NCI-H2107 treated with DMSO at 0.1 percent for 48 hours (cell line): ENCODE measurements at regions not wholly inside any gene's neighbourhood (a gene's known extent, or its start where the extent isn't known, plus 50 kb on each side); places are given as distances from the start of the nearest gene placed in this dataset.
"Not testable (repeated sequence)": the region's sequence is repeated elsewhere in the genome, so short reads cannot be mapped to it uniquely, and the experiment has no call there.

ENCODE experiments used
- DNase-seq: peaks from one replicate; lab custom pipeline; 2025; ENCODE audit not compliant: unreplicated experiment; lab: John Stamatoyannopoulos, UW

GRCh38 chr13:80884056-80884785, 543.3 kb upstream of the SPRY2 start:
- DNase-seq: no peak

- no peak for DNase-seq
These were observed 542.6 kb upstream of the SPRY2 start for GRCh38 chr13:80883545-80883944.

- no peak for DNase-seq
These were observed 541.1 kb upstream of the SPRY2 start for GRCh38 chr13:80881942-80882445.

GRCh38 chr13:80881495-80881894, 540.6 kb upstream of the SPRY2 start:
- DNase-seq: no peak

DNA sequence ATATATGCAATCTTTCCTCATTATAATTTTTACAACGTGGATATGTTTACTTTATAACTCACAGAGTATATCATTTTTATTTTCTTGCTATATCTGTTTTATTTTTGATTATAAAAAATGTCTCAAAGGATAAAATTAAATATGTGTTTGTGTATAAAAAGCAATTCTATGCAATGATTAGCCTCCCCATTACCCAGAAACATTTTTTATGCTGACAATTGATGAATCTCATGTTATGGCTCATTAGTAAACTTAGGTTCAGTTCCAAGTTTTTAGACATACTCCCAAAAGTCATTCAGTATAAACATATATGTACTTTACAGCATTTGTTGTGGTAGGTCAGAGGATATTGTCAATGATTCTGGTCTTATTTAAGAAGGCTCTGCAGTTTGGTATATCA, 540.1 kb upstream of the SPRY2 start:
- no peak for DNase-seq

GRCh38 chr13:80877944-80878241, 537.0 kb upstream of the SPRY2 start:
- DNase-seq: no peak

GRCh38 chr13:80877209-80877943, 536.5 kb upstream of the SPRY2 start:
- no peak for DNase-seq

DNA sequence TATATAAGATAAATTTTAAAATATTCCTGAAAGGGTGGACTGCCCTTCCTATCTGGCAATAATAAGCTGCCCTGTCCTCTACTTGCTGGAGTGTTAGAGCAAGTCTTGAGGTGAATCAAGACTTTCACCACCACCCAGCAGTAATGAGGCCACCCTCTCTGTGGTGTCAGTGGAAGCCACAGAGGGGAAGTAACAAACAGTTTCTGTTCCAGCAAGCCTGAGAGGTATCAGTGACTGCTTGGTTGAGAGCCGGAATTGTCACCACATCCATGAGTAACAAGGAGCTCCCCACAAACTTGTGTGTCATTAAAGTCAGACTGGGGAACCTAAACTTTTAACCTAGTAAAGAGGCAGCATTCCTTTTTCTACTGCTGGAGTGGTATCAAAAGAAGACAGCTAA, 532.7 kb upstream of the SPRY2 start:
- DNase-seq: no peak

DNA sequence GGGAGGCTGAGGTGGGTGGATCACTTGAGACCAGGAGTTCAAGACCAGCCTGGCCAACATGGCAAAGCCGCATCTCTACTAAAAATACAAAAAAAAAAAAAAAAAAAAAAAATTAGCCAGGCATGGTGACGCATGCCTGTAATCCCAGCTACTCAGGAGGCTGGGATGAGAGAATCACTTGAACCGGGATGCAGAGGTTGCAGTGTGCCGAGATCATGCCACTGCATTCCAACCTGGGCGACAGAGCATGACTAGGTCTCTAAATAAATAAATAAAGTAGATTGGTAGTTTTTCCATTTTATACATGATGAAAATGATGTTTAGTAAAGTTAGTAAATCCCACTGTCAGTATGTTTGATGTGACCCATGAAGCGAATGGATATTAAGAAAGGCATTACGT, 531.0 kb upstream of the SPRY2 start:
- not testable (repeated sequence) for DNase-seq

DNA sequence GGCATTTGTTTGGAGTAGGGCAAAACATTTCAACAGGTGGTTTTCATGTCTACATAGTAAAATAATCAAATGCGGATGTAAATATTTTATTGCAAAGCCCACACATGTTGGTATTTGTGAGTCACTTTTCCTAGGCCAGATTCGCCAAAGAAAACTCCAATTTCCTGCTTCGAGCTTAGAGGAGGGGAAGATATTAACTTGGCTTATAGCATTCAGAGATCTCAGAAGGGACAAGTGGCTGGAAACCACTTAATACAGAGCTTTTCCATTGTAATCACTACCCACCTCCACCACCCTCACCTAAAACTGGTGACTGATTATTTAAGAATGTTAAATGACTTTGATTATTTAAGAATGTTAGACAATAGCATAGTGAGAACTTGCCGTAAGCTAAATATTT, 530.6 kb upstream of the SPRY2 start:
- no peak for DNase-seq

- DNase-seq: no peak
These were observed 529.3 kb upstream of the SPRY2 start for GRCh38 chr13:80870186-80870585.

DNA sequence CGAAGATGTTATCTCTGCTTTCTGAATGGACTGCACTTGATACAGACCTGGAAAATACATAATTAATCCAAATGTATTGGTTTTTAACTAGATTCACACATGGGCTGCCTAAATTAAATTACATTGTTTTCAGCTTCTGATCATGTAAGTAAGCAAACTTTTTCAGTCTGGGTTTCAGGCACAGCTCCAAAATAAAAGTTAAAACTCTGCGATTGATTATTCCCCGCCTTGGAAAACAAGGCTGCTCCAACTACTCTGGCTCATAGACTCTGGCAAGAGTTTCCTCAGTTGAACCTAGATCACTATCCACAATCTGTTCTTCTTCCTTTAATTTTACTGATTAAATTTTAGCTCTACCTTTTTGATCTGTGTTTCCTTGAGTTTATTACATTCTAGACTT, 526.0 kb upstream of the SPRY2 start:
- DNase-seq: no peak

DNA sequence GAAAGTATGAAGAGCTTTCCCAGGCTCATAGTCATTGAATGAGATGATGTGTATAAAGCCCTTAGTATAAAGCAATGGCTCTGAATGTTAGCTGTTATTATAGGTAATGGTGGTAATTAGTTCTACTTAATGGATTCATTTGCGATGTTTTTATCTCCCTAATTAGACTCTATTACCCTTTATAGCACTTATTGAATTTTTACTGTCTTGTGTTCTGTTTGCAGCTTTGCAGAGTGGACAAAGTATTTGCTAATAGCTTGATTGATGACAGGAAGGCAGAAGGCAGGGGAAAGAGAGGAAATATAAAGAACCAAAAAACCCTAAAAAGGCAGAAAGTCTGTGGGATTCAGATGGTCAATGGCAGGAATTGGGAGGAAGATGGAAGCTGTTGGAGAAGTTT, 524.4 kb upstream of the SPRY2 start:
- no peak for DNase-seq

- DNase-seq: no peak
These were observed 521.5 kb upstream of the SPRY2 start for GRCh38 chr13:80862456-80862855.

DNA sequence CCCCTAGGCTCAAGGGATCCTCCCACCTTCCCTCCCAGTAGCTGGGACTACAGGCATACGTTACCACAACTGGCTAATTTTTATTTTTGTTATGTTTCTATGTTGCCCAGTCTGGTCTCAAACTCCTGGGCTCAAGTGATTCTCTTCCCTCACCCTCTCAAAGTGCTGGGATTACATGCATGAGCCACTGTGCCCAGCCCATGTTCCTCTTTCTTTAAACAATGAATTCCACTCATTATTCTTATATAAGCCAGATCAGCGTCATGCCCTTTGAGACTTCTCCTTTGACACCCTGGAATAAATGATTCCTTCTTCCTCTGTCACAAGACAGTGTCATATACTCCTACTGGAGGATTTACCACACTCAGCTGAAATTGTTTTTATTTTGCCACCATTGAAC, 519.9 kb upstream of the SPRY2 start:
- DNase-seq: no peak

GRCh38 chr13:80858131-80858530, 517.2 kb upstream of the SPRY2 start:
- no peak for DNase-seq

DNA sequence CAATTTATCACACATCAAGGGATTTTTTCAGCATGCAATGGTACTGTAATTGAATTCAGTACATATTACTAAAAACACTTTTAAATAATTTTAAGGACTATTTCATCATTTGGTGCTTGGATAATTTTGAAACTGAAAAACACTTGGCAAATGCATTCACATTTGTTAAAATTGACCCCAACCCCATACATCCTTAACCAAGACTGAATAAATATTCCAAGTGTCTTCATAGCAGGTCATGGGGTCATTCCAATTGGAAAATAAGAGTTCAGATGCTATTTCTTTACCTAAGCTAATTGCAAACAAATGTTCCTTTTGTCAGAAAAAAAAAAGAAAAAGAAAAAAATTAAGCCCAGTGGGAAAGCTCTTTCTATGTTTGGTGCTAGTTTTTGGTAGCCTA, 516.4 kb upstream of the SPRY2 start:
- no peak for DNase-seq

DNA sequence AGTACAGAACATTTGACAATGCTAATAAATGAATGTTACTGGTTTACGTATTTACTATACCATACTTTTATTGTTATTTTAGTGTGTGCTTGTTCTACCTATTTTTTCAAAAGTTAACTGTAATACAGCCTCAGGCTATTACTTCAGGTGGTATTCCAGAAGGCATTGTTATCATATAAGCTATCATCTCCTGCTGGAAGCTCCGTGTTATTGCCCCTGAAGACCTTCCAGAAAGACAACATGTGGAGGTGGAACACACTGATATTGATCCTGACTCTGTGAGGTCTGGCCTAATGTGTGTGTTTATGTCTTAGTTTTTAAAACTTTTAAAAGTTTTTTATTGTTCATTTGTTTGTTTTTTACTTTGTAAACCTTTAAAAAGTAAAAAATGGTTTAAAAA, 509.8 kb upstream of the SPRY2 start:
- DNase-seq: no peak

GRCh38 chr13:80844164-80844563, 503.2 kb upstream of the SPRY2 start:
- DNase-seq: no peak

GRCh38 chr13:80841414-80841813, 500.5 kb upstream of the SPRY2 start:
- peak; percentile 30 for DNase-seq

GRCh38 chr13:80840316-80840976, 499.5 kb upstream of the SPRY2 start:
- no peak for DNase-seq

DNA sequence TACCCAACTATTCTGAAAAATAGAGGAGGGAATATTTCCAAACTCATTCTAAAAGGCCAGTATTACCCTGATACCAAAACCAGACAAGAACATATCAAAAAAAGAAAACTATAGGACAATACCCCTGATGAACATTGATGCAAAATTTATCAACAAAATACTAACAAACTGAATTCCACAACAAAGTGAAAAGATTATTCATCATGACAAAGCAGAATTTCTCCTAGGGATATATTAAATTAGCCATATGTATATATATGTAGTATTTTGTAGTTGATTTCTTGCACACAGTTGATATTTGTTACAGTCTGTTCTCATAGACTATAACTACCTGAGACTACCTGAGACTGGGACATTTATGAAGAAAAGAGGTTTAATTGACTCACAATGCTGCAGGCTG, 495.0 kb upstream of the SPRY2 start:
- DNase-seq: no peak
